ENCODE measurements at regions not wholly inside any gene's neighbourhood (a gene's known extent, or its start where the extent isn't known, plus 50 kb on each side); places are given as distances from the start of the nearest gene placed in this dataset.
"Not testable (repeated sequence)": the region's sequence is repeated elsewhere in the genome, so short reads cannot be mapped to it uniquely, and the experiment has no call there.

DNA sequence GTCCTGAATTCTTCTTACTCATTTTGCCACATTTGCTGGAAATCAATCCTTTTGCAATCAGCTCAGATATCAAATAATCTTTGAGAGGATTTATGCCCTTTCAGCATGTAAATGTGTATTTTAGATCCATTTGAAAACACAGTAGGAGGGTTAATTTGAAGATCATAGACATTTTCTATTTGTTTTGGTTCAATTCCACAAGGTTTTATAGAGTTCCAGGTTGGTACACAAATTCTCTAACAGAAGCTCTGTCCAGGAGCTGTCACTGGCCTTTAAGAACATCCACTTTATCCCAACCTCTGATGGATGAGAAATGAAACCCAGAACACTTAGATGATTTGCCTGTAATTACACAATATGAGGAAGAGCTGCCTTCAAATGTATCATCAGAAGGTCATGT is 157.3 kb upstream of the CHAC2 start:
- no peak for DNase-seq

DNA sequence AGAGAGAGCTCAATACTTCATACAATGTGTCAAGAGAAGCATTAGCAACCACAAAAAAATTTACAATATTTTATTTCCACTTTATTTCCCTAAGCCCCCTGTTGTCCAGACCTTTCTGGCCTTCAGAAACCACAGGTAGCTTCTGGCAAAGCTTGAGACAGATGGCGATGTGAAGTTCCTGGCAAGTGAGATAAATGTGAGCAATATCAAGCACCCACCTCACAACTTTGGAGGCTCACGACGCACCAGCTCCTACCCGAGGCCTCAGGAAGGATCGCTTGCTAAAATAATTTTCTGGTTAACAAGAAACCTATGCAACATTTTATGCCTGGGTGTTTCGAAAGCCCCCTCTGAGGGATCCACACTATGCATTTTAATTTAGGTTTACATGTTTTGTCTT is 158.1 kb upstream of the CHAC2 start:
- DNase-seq: no peak

DNA sequence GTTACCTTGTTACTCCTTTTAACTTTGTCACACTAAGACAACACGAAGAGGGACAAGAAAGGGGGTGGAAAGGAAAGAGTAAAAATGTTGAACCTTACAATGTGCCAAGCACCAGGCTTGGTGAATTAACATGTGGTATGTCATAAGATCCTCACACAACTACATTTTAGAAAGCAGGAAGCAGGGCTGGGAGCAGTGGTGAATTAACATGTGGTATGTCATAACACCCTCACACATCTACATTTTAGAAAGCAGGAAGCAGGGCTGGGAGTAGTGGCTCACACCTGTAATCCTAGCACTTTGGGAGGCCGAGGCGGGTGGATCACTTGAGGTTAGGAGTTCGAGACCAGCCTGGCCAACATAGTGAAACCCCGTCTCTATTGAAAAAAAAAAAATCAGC is 159.3 kb upstream of the CHAC2 start:
- DNase-seq: no peak

DNA sequence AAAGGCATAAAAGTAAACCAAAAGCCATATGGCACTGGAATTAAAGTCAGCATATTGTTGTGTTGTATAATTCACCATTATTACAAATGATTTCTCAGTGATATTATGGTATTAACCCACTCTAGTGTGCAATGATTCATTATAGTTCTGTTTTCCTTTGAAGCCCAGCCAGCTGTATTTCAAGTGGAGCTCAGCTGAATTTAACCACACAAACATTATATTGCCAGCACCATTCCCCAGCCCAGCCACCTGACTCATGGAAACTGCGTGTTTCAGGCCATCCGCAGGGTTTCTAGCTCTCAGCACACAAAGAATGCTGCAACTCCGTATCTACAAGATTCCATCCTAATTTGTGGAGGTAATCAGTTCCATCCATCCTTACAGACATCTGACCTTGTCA is 166.8 kb upstream of the CHAC2 start:
- peak; percentile 49 for DNase-seq

DNA sequence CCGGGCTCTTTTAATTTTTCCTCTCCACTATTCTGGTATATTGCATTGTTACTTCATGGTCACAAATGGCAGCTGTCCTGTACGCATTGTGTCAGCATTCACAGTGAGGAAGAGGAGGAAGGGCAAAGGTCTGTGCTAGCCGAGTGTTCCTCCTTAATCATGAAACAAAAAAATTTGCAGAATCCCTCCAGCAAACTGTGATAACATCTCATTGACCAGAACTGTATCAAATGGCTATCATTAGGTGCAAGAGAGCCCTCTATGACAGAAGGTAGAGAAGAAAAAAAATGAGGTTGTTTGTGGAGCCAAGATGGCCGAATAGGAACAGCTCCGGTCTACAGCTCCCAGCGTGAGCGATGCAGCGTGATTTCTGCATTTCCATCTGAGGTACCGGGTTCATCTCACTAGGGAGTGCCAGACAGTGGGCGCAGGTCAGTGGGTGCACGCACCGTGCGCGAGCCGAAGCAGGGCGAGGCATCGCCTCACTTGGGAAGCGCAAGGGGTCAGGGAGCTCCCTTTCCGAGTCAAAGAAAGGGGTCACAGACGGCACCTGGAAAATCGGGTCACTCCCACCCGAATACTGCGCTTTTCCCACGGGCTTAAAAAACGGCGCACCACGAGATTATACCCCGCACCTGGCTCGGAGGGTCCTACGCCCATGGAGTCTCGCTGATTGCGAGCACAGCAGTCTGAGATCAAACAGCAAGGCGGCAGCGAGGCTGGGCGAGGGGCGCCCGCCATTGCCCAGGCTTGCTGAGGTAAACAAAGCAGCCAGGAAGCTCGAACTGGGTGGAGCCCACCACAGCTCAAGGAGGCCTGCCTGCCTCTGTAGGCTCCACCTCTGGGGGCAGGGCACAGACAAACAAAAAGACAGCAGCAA is 180.6 kb upstream of the CHAC2 start:
- not testable (repeated sequence) for DNase-seq

DNA sequence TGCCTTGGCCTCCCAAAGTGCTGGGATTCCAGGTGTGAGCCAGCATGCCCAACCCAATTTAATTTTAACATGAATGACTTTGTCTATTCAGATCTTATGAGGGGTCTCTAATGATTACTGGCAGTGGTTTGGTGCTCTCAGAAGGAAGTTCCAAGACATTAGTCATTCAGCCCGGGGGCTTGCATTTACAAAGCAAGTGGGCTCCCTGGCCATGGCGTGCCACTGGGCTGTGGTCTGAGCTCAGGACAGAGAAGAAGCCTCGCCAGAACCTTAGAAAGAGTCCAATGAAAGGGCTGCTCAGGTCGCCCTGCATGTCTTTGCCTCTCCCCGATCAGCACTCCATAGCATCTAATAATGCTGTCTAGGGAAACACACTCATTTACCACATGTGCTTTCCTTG is 182.6 kb upstream of the CHAC2 start:
- no peak for DNase-seq

DNA sequence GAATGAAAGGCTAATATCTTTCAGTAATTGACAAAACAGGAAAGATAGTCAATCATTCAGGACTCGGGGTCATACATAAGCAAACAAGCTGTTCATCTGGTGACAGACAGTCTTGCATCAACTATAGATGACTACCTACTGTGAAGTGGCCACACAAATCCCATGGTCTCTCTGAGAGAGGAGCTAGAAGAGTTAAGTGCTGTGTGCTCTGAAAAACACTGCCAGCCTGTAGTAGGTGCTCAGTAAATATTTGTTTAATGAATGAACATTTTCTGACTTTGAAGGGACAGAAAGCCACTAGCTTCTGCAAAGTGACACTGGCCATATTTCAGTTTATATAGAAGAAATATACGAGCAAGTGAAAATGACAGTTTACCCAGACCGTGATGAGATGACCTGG is 184.0 kb upstream of the CHAC2 start:
- peak; percentile 8 for DNase-seq

DNA sequence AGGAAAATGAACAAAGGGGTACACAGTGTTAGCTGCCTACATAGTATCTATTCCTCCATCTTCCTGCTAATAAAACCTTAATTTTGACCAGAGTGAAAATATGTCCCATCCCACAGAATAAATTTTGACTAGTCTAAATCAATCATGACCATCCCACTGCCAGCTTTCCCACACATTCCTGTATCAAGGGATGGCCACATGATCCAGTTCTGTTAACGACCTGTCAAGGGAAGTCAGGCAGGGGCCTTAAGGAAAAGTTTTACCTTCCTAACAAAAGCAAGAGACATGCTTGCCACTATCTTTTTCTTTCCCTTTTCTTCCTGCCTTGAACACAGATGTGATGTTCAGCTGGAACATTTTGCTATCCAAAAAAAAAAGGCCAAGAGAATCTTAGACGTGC is 185.0 kb upstream of the CHAC2 start:
- no peak for DNase-seq

DNA sequence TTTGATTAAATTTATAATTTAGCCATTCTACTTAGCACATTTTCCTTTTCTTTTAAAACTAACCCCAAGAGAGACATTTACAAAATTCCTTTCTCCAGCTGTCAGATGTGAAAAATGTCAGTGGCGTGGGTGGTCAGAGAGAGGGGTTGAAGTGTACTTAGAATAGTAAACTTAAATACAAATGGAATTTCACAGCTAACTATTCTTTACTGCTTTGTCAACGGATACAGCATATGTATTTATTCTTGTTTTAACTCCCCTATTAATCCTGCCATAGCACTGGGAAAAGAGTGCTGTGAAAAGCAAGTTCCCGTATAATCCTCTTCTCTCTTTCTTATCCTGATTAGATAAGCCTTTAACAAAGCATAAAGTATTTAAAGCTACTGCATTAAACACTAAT is 191.4 kb upstream of the CHAC2 start:
- no peak for DNase-seq

DNA sequence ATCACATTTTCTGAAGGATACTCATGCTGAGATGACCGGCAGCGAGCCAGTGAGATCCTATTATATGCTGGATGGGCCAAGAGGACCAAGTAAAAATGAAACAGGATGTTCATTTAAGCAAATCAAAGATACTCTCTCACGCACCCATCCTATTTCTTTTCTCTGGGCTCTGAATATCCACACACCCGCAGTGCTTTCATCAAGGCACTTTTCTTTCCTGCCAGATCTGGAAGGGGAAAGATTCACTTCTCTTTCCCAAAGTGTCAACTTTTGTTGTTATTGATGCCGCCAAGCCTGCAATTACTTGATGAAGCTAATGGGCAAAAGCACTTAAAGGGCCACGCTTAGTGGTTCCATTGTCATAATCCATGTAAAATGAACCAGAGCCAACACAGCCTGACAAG is 191.9 kb upstream of the CHAC2 start:
- DNase-seq: no peak

DNA sequence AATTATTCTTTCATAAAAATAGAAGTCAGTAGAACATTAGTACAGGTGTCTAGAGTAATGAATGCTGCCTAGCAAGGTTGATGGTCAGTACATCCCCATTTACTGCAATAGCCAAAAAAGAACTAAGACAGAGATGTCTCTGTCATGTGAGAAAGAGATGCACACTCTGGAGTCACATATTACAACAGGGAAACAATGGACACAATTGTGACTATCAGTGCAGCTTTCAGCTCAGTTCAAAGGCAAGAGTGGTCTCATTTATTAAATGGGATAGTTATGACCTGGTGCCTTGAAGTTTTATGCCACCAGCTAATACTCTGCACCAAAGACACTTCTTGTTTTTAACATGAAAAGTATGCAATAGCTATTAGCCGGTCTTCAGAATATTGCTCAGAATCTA is 194.9 kb upstream of the CHAC2 start:
- DNase-seq: no peak

DNA sequence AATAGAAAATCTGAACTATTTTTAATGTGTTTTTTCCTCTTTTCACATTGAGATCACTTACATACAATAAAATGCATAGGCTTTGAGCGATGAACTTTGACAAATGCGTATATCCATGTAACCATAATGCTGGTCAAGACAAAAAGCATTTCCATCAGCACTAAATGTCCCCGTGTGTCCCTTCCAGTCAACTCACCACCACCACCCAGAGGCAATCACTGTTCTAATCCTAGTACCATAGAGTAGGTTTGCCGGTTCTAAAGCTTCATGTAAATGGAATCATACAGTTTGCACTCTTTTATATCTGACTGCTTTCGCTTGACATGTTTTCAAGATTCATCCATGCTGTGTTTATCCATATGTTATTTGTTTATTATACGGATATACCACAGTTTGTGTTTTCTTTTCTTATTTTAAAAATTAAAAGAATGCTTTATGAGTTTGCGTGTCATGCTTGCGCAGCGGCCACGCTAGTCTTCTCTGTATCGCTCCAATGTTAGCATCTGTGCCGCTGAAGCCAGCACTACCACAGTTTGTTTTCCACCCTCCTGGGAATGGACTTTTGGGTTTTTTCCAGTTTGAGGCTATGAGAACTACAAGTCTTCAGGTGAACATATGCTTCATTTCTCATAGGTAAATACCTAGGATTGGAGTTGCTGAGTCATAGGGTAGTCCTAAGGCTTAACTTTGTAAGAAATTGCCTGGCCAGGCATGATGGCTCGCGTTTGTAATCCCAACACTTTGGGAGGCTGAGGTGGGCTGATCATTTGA is 197.5 kb upstream of the CHAC2 start:
- DNase-seq: no peak

DNA sequence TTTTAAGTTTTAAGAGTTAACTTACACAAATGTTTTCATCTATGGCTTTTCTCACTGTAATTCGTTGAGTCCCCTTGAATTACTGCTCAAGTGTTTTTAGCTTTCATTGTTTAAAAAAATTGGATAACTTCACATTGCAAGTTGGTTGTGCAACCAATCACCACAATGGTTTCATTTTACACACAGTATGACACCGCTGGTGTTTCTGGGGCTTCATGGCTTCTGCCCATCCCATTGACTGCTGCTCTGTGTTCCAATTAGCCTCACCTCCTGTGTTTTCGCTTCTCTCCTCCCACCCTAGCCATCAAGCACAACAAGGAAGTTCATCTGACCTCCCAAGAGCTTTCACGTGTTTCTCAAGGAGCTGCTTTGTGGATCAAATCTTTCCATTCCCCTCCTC is 199.1 kb upstream of the CHAC2 start:
- no peak for DNase-seq

DNA sequence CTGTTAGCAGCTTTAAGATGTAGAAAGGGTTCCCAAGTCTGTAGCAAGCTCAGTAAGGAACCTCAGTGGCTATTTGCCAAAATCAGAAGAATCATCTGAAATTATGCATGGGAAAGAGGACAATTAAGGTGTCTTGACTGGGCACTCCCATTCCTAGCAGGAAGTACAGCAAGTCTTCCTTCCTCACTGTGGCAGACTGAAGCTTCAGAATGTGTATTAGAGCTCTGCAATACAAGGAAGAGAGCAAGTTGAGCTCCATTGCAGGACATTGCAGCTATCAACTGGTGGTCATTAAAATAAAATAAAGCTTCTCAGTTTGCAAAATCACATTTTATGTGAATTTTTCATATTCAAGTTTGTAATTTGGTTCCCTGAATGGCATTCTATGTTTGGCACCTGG is 200.5 kb upstream of the CHAC2 start:
- no peak for DNase-seq

DNA sequence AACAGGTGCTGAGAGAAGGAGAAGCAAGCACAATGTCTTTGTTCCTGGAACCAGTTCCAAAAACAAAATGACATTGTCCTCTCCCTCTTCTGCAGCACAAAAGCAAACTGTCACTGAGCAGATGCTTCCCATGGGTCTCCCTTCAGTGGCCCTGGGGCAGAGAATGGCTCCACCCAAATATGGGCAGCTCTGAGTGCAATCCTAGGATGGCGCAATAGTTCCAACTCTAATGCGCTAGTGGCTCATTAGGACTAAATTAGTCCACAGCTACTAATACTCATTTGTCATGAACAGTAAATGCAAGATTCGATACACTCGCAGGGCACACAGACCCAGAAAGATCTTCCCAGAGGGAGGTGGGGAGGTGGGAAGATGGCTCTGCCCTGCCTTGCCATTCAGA is 205.2 kb upstream of the CHAC2 start:
- no peak for DNase-seq

DNA sequence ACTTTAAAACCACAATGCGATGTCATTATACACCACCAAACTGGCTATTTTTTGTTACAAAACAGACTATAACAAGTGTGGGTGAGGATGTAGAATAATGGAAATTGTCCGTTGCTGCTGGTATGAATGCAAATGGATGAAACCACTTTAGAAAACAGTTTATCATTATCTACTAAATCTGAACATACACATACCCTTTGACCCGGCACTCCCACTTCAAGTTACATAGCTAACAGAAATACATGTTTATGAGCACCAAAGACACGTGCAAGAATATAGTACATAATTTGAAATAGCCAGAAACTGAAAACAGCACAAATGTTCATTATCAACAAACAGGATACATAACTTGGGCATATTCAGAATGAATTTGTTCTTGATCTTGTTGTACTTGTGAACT is 206.4 kb upstream of the CHAC2 start:
- no peak for DNase-seq

DNA sequence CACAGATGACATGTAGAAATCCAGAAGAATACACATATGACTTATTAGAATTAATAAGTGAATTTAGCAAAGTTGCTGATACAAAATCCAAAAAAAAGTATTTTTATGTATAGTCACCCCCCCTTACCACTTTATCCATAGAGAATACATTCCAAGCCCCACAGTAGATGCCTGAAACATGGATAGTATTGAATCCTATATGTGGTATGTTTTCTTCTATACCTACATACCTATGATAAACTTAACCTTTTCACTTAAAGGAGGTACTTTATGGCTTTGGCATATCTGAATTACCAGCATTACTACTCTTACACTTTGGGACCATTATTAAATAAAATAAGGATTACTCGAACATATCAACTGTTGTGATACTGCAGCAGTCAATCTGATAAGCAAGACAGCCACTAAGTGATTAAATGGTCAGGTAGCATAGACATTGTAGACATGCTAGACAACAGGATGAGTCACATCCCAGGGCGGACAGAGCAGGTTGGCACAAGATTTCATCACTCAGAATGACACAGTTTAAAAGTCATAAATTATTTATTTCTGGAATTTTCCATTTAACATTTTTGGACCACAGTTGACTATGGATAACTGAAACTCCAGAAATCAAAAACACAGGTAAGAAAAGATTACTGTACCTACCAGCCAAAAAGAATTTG is 208.2 kb upstream of the CHAC2 start:
- DNase-seq: no peak

DNA sequence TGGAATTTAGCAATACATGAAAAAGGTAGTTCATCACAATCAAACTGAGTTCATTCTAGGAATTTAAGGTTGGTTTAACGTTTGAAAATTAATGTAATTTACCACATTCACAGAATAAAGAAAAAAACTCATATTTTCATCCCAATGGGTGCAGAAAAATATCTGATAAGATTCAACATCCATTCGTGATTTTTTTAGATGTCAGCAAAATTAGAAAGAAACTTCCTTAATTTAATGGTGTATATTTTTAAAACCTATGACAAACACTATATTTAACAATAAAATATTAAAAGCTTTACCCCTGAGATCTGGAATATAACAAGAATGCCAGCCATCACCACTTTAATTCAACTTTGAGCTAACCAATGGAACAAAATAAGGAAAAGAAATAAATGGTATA is 208.7 kb upstream of the CHAC2 start:
- DNase-seq: no peak

DNA sequence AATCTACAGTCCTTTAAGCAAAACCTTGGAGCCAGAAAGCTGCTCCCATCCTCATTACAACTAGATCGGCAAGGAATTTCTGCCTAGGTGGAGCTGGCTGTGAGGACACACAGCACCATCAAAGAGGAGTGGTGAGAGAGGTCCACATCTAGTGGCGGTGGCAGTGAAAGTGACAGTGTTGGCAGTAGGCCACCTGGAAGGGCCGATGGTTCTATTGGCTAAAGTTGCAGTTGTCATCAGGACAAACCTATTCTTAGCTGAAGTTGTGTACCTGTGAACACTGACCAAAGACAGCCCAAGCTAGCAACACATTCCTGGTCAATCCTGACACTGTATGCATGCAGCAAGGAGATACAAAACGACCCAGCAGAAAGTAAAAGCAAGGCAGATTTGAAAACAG is 218.1 kb upstream of the CHAC2 start:
- no peak for DNase-seq

DNA sequence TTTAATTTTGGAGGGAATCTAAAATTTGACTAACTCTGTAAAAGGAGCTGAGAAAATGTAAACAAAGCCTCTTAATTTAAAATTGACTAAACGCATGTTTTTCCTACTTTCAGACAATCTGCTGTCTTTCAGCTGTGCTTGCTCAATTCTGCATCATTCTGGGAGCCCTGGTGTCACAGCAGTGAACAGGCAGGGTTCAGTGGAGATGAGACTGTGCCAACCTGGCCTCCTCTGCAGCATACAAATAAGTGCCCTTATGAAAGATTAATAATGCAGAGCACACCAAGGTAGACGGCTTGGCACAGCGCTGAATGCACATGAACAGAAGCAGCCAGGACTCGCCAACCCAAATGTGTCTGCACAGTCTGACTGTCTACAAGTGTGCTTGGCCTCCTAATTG is 222.0 kb upstream of the CHAC2 start:
- DNase-seq: no peak

DNA sequence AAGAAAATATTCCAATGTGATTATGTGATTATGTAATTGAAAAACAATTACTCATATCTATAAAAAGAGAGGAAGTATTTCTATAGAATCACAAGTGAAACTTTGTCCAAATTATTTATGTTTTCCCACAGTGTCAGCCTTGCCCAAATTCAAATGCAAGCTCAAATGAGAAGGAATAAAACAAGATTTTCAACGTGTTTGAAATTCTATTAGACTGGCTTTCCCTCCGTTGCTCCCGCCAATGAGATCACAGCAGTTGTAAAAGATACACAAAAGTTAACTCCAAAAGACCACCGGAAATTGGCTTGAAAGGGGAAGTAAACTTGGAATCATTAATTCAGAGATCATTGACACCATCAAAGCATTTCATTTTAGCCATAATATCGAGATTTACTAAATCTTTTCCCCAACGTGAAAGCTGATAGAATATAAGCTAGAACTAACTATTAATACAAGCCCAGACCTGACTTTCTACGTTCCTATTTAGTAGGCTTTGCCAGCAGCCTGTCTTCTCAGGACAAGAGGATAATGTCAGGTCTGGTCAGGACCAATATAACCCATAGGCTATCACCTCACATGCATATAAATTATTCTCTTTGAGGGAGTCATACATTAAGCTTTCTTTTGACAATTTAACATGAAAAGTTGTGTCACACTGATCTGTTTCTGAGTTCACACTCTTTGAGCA is 222.6 kb upstream of the CHAC2 start:
- DNase-seq: no peak

DNA sequence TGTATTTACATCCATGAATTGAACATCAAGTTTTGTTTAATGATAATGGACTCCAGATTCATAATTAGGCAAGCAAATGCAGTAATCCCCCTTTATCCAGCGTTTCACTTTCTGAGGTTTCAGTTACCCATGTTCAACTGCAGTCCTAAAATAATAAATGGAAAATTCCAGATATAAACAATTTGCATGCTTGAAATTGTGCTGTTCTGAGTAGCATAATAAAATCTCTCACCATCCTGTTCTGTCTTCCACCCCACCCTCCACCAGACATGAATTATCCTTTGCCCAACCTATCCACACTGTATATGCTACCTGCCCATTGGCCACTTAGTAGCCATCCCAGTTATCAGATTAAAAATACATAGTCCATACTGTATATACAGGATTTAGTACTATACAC is 224.5 kb upstream of the CHAC2 start:
- DNase-seq: no peak
